T follicular helper cell (primary cell): ENCODE measurements at regions not wholly inside any gene's neighbourhood (a gene's known extent, or its start where the extent isn't known, plus 50 kb on each side); places are given as distances from the start of the nearest gene placed in this dataset.

Source experiments
- DNase-seq: peaks from one replicate; pipeline ENCODE4 v3.0.0-alpha.2; 2020; ENCODE audit warnings: low read depth

DNA sequence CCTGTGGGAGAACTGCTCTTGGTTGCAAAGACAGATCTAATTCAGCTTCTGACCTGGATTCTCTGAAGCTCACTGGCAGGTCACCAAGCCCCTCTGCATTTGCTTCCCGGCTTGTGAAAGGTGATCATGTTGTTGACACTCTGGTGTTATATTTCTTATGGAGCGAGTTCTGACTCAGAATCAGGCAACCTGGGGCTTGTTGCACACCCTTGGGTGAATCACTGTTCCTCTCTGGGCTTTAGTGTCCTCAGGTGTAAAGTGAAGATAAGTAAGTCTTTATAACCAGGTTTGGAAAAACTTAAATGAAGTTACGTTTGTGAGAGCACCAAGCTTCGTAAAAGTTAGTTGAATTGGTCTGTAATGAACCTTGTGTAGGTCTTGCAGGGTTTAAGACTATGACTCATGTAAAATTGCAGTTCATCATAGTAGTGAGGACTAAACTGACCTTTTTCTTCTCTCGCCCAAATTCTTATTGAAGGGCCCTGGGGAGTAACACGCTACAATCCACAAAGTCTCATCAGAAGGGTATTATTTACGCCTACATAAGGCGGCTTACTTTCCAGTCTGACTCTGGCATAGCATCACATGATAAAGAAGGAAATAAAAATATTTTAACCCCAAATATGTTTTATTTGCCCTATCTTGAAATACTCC lies 218.6 kb downstream of the TMEM38B start:
- DNase-seq, result no peak

DNA sequence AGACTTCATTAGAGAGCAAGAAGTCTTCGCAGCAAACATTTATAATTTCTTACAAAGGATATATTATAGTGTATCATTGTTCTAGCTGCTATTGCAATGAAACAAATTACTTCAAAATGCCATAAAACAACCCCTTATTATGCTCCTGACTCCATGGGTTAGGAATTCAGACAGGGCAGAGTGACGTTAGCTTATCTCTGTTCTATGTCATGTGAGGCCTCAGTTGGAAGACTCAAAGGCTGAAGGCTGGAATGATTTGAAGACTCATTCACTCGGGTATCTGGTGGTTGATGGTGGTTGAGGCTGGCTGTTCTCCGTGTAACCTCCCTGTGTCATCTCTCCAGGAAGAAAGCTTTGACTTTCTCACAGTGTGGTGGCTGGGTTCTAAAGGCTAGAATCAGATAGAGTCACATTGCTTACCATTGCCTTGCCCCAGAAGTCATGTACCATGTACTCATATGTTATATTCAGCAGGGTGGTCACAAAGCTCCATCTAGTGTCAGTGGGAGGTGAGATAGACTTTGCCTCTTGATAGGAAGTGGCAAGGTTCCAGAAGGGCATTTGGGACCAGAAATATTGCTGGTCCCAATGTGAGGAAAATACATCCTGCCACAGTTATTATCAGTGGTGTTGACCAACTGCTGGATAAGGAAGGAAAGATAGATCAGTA lies 226.9 kb downstream of the TMEM38B start:
- no peak for DNase-seq

DNA sequence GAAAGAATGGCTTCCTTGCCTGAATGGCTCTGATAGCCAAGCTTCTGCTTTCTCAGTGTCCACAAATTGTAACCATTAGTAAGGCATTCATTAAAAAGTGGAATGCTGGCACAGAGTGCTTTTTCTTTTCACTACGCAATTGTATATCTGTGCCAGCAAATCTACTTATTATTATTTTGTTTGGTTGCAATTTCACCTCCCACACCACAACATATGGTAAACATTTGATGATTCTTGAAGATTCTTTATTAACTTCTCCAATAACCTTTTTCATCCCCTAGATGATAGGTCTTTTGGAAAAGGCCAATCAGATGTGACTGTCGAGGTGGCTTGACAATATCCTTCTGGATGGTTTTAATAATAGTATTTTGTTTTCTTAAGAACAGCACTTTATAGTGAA lies 234.1 kb downstream of the TMEM38B start:
- DNase-seq, result no peak

DNA sequence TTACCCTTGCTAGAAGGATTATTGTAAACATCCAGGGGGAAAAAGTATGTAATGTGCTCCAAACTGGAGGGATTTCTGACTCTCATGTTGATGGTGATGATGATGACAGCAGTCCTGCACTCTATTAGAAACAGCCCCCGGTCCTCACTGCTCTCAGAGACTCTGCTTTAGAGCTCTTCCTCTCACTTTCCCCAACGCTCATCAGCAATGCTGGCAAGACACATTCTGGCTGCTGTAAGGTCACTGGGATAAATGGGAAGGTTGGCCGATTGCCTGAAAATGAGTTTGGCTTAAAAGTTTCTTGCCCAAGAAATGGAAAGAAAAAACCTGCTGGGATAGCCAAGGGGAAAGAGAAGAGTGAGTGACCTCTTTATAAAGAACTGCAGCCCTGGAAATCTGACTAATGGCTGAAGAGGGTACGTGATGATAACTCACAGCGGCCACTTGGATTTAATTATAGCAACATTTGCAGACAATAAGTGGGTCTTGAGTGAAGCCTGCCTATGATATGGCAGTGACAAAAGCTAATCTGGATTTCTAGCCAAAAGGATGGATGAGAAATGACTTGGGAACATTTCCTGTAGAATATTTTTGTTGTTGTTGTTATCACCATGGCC lies 235.8 kb downstream of the TMEM38B start:
- DNase-seq, result no peak

DNA sequence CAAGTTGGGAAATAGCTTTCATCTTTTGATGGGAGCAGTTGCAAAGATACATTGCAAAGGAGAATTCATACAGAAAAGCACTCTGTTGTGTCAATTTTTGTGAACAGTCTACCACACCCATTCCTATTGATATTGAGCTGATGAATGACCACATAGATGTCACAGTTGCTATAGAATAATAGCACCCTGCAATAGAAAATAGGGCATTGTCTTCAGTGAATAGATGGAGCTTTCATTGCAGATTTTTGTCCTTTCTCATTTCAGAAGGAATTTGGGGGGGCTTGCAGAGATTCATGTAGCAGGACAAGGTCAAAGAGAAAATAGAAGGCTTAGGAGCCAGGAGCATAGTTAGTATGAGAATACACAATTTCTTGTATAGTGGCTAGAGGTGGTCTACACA lies 237.9 kb downstream of the TMEM38B start:
- DNase-seq, result no peak

DNA sequence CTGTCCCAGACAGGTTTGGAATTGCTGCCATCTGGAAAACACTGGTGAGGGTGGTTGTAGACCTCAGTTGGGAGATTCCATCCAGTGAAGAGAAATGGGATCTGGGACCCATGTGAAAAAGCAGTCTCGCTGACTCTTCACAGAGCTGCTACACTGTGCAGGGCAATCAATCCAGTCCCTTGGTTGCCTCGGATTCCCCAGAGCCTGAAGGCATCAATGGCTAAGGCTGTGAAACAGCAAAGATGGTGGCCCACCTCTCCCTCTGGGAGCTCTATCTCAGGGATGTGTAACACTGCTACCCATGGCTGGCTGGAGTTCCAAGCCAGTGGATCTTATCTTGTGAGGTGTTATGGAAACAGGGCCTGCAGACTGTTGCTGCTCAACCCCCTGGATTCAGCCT lies 256.1 kb downstream of the TMEM38B start:
- DNase-seq, result no peak

DNA sequence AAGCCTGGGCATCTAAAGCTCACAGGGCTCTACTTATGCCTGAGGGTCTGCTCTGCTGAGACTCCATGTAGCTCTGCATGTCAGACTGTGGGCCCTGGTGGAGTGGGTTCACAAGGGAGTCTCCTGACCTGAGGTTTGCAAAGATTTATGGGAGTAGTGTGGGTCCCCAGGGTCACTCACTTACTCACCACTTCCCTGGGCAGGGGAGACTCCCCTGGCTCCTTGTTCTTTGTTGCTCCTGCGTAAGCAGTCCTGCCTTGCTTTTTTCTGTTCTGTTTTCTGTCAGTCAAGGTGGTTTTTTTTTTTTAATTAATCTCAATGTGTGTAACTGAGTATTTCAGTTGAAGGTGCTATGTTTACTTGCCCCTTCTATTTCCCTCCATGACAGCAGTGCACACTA lies 256.6 kb downstream of the TMEM38B start:
- no peak for DNase-seq

DNA sequence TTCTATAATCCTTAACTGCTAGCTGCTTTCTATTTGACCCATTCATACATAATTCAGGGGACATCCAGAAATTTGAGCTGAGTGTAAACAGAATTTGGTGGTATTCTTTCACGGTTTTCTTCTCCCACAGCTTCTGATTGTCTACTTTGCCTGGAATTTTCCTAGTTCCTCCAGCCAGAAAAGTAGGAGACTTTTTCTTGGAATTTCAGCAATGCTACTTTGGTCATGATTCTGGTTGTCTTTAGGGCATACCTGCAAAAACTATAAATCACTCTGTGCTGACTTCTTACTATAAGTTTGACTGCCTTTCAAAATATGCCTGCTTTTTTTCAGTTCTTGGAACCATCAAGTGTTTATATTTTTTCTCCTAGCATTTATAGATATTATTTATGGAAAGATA lies 260.2 kb downstream of the TMEM38B start:
- DNase-seq, result no peak

DNA sequence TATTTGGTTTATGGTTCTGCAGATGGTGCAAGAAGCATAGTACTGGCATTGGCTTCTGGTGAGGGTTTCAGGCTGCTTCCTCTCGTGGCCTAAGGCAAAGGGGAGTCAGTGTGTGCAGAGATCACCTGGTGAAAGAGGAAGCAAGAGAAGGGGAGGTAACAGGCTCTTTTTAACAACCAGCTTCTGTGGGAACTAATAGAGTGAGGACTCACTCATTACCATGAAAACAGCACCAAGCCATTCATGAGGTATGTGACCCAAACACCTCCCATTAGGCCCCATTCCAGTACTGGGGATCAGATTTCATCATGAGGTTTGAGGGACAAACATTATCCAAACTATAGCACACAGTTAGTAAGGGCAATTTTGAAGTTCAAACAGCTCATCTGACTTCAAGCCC lies 263.5 kb downstream of the TMEM38B start:
- no peak for DNase-seq

DNA sequence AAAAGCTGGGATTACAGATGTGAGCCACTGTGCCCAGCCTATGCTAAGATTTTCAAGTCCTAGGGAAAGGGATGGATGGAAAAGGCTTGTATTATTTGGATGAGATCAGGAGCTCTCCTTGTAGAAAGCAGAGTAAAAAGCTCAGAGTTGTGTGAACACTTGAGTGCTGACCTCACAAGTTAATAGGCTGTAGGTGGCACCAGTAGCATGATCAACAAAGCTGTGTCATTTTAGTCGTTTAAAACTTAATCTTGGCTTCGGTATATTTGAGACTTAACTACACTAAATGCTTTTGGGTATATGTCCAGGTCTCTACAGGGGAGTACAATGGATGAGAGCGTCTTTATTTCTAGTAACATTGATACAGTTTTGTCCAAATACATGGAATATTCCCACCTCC lies 264.2 kb downstream of the TMEM38B start:
- DNase-seq, result no peak

DNA sequence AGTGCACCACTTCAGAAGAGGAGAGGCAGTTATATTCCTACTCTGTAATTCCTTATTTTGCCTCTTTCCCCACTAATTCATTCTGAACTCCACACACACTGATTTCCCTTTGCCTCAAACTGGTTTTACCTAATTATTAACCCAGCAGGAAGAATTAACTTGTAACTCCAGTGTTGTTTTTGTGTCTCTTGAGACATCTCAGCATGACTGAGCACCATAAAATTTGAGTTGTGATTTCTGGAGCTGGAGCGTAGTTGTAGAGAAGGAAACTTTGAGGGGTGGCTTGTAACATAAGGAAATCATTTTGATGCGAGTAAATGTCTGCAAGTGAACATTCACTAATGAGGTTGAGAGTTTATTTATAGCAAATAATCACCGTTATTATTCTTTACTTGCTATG lies 265.2 kb downstream of the TMEM38B start:
- DNase-seq, result no peak

DNA sequence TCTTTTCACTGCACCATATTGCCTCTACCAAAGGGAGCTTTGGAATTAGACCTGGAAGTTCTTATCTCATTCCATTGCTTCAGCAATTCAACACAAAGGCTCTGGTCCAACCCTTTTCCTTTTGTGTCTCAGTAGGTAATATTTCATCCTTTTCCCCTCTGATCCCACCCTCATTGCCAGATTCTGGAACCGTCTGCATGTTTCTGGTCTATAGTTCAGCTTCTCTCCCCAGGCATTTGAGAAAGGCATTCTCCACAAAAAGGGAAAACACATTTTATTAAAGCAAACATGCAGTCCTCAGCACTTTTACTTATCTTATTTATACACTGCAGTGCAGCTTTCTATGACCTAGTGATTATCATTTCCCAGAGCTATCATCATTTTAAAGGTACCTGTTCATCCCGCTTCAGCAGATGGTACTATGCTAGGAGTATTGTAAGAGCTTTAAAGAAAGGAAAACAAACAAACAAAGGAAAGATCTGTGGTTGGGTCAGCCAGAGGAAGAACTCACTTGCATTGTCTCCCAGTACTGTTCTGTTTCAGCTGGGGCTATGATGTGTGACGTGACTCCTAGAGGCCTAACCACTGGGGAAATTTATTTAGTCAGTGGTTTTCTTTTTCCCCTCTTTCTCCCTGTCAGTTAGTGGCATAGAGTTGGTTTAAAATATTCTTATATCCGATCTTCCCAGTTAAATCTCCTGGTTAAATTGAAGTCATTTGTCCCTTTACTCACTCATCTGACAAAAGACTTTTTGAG lies 269.2 kb downstream of the TMEM38B start:
- DNase-seq, result no peak

DNA sequence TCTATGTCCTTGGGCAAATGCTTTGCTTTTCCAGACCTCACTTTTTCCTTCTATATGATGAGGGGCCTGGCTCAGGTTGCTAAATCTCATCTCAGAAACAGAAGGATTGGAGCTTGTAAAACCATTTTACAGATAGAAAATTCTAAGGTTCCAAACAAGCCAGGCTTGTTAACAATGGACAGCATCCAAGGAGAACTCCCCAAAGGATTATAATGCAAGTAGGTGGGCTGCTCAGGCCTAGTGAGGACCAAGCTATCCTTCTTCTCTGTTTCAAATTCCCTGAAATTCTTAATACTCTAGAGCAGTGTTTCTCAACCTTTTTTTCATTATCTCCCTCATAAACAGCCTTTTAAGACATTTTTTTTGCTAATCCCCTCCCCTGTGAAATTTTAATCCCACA lies 269.8 kb downstream of the TMEM38B start:
- DNase-seq, result no peak

DNA sequence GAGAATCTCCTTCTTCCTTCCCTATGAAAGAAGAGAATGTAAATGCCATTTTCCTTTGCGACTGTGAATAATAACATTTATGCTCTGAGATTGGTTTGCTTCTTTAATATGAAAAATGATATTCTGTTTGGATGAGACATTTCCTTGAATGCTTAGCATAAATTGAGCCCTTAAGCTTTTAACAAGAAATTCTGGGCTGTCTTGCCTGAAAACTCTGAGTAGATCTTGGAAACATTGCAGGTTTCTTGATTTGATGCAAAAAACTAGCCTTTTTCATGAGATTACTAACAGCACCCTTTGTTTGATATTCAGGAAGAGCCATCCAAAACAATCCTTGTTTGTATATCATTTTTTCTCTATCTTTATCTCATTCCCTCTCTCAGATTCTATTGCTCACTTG lies 272.5 kb downstream of the TMEM38B start:
- no peak for DNase-seq

DNA sequence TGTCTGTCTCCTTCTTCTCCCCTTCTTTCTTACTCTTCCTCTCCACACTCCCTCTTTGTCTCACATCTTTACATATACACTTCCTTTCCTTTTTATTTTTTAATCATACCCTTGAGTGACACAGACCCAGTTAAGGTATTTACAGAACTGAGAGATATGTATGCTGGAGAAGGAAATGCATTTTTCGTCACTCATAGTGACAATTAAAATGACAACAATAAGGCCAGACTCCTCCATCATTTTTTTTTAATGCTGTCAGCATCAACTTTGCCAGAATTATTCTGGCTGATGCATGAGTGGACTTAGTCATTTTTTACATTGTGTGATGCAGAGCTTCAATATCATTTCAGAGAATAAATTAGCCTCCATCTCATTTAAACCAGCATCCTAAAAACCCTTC lies 272.9 kb downstream of the TMEM38B start:
- no peak for DNase-seq

DNA sequence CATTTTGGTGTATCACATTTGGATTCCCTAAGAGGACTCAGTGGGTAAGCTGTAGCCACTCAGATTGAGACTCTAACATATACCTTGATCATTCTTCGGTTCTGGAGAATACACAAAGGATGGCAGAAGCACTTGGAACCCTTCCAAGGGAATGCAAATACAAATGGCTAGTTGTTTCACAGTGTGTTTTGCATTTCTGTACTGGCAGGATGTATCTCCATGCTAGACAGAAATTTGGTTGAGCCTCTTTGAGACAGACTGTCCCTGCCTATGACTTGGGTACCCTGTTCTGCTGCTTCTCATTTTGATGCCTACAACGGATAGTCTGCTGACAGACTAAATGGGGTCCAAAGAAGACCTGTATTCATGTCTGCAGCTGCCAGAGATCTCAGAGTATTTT lies 273.5 kb downstream of the TMEM38B start:
- no peak for DNase-seq

DNA sequence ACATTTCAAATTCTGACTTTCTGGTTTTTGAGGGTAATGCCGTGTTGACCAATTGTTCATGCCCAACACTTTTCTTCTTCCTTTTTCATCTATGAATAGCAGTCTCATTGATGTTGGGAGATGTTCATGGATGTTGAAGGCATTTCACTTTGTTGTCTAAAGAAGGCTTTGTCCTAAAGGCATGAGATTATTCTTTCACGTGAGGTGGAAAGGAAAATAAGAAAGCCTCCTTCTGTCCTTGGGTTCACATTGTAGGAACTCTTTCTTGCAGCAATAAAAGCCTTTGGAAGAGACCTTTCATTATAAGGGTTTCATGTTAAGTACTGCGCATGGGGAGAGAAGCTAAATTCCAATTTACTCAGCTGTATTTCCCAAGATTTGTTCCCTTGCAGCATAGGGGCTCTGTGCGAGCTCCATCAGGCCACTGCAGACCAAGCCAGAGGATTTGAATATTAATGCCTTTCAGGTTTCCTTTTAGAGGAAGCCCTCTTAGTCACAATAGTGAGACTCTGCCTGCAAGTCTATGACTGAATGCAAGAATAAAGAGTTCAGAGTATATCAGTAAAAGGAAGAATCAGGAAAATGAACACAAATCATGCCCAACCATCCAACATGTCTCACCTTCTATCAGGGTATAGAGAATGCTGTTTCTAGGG lies 274.6 kb downstream of the TMEM38B start:
- no peak for DNase-seq

DNA sequence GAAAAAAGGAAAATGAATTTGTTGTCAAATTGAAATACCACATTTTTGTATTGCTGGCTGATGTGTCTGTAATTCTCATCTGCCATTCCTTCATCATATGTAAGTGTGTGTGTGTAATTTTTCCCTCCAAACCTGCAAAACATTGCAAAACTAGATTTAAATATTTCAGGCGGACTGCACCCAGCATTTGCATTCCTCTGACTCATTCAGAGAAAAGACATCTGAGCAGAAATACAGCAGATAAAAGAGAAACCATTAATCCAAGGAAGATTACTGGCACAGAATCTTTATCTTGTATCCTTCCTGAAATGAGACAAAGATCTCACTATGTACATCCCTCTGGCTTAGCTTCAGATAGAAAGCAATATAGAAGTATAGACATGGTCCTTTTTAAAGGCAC lies 275.3 kb downstream of the TMEM38B start:
- no peak for DNase-seq

DNA sequence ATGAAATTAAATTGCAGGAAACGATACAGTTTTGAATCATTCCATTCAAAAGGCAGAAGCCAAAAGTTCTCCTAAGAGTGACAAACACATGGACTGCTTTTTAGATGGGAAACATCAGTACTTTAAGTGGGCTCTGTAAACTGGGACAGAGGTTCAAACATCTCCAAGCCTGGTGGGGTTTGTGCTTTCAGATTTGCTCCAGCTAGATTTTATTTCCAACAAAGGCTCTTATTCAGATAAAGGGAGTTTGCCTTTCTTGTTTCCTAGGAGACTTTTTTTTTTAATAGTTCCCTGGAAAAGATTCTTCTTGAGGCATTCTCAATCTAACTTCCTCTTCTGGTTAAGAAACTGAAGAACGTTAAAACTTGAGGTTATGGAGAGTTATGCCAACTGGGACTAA lies 277.6 kb downstream of the TMEM38B start:
- DNase-seq, result no peak

DNA sequence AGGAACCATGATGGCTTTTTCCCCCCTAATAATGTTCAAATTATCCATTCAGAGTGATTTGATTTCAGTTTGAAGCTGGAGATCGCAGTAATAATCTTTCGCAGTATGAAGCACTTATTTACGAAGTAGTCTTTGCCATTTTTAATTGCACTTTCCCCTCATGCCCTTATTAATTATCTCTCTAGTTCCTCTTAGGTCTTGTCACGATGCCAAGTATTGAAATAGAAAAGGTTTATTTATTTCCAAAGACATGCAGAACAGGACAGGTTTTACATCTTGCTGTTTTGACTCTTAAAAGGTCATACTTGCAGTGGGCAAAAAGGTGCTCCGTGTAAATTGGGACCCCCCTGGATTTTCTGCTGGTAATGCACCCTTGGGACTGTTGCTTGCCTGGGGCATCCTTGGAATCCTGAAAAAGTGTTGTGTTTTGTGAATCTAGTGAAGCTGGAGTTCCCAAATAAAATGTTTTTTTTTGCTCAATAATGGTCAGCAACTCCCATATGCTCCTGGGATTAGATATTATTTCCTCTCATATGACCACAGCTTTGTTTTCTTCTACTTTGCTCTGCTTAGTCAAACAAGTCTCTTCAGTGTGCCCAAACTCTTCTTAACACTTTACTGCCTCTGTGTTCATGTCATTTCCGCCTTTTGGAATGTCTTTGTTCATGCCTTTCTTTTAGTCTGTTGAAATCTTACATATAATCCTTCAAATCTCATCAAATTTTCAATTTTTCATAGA lies 278.3 kb downstream of the TMEM38B start:
- DNase-seq, result no peak

DNA sequence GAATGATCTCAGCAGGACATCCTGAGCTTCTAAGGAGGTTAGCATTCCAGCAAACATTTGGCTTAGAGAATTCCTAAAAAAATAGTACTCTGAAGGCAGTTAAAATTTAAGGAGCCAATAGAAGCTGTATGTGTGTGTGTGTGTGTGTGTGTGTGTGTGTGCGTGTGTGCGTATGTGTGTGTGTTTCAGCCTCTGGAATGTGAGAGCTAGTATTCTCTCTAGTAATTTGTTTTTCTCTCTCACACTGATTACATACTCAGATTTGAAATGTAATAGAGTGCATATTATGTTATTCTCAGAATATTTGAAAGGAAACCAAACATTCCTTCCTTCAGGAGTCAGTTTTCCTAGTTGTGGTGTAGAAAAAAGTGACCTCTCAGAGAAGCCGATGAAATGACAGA lies 279.6 kb downstream of the TMEM38B start:
- no peak for DNase-seq
